HG03439 (cell line): ENCODE measurements at regions not wholly inside any gene's neighbourhood (a gene's known extent, or its start where the extent isn't known, plus 50 kb on each side); places are given as distances from the start of the nearest gene placed in this dataset.

Source experiments
- ATAC-seq: cut with Tn5 transposase; IDR thresholded peaks from one replicate; pipeline ENCODE4 v1.9.1; 2021; ENCODE audit warnings: mild to moderate bottlenecking, moderate library complexity; ENCODE audit not compliant: unreplicated experiment

- no peak for ATAC-seq
Measured at GRCh38 chr13:73428137-73428536, 369.3 kb downstream of the KLF5 start.

GRCh38 chr13:73422973-73423372 lies 364.2 kb downstream of the KLF5 start:
- no peak for ATAC-seq

GRCh38 chr13:73421310-73421912 lies 362.6 kb downstream of the KLF5 start:
- no peak for ATAC-seq

- ATAC-seq = no peak
Measured at GRCh38 chr13:73419186-73419585, 360.4 kb downstream of the KLF5 start.

GRCh38 chr13:73417012-73417615 lies 358.3 kb downstream of the KLF5 start:
- no peak for ATAC-seq

- ATAC-seq = no peak
Measured at GRCh38 chr13:73416093-73416492, 357.3 kb downstream of the KLF5 start.

- ATAC-seq = no peak
Measured at GRCh38 chr13:73413656-73414055, 354.9 kb downstream of the KLF5 start.

GRCh38 chr13:73412933-73413332 lies 354.1 kb downstream of the KLF5 start:
- ATAC-seq = no peak

GRCh38 chr13:73411067-73411809 lies 352.4 kb downstream of the KLF5 start:
- ATAC-seq = no peak

GRCh38 chr13:73406454-73406853 lies 347.6 kb downstream of the KLF5 start:
- ATAC-seq = no peak

GRCh38 chr13:73404581-73404980 lies 345.8 kb downstream of the KLF5 start:
- ATAC-seq = no peak

- no peak for ATAC-seq
Measured at GRCh38 chr13:73403355-73404120, 344.7 kb downstream of the KLF5 start.

- ATAC-seq = no peak
Measured at GRCh38 chr13:73401769-73402168, 343.0 kb downstream of the KLF5 start.

- ATAC-seq = no peak
Measured at GRCh38 chr13:73399347-73400216, 340.8 kb downstream of the KLF5 start.

- ATAC-seq = no peak
Measured at GRCh38 chr13:73397496-73398305, 338.9 kb downstream of the KLF5 start.

- no peak for ATAC-seq
Measured at GRCh38 chr13:73394066-73394465, 335.3 kb downstream of the KLF5 start.

- no peak for ATAC-seq
Measured at GRCh38 chr13:73390100-73390499, 331.3 kb downstream of the KLF5 start.

- ATAC-seq = no peak
Measured at GRCh38 chr13:73388586-73388985, 329.8 kb downstream of the KLF5 start.

- no peak for ATAC-seq
Measured at GRCh38 chr13:73387318-73387717, 328.5 kb downstream of the KLF5 start.

- no peak for ATAC-seq
Measured at GRCh38 chr13:73385848-73386247, 327.0 kb downstream of the KLF5 start.
